SK-N-SH (cell line): ENCODE measurements at regions not wholly inside any gene's neighbourhood (a gene's known extent, or its start where the extent isn't known, plus 50 kb on each side); places are given as distances from the start of the nearest gene placed in this dataset.

Experiments
- CTCF ChIA-PET: fragments of 300-600, 350-600 bp; formaldehyde crosslinking; extraction: SDS; loops from one replicate; lab custom pipeline; 2021; lab: Yijun Ruan, JAX
- POLR2A ChIA-PET: fragments of 350-600 bp; sonication (Branson Sonifier 250); formaldehyde crosslinking; extraction: SDS; loops from one replicate; lab custom pipeline; 2020; ENCODE audit warnings: antibody characterized with exemption, inconsistent platforms; lab: Yijun Ruan, JAX
- DNase-seq: peaks from one replicate; pipeline ENCODE4 v3.0.0; 2012
- H2AFZ ChIP-seq: fragments of 200-600 bp; sonication (generic); 2 replicates; pipeline ENCODE4 v1.8.1; 2016; ENCODE audit warnings: antibody characterized with exemption, mild to moderate bottlenecking, low read depth
- H3F3A ChIP-seq: fragments of 200-600 bp; sonication (generic); replicated peaks from 2 replicates; pipeline ENCODE3; 2016; ENCODE audit warnings: antibody characterized with exemption, mild to moderate bottlenecking; ENCODE audit not compliant: insufficient read depth
- H3K27ac ChIP-seq, 2 experiments: fragments of 200-500 bp in 1 of 2; fragments of 200-600 bp in 1 of 2; sonication (Bioruptor generic) in 1 of 2; sonication (generic), shearing (Covaris generic) in 1 of 2; 2 replicates each; pipeline versions ENCODE4 v1.5.1 to v1.6.1; 2014 to 2016; ENCODE audit warnings: low read depth in 2 of 2, inconsistent platforms in 1 of 2, low read length in 1 of 2, mild to moderate bottlenecking in 1 of 2, mixed read lengths in 1 of 2
- H3K27me3 ChIP-seq: fragments of 200-600 bp; sonication (generic), shearing (Covaris generic); 2 replicates; pipeline ENCODE4 v1.6.1; 2016; ENCODE audit warnings: mixed run types; ENCODE audit not compliant: insufficient read depth
- H3K36me3 ChIP-seq, 2 experiments: fragments of 200-500 bp in 1 of 2; fragments of 200-600 bp in 1 of 2; sonication (Bioruptor generic) in 1 of 2; sonication (generic) in 1 of 2; replicated peaks in 1 of 2; 2 replicates each; pipeline versions ENCODE3 to v1.5.1; 2014 to 2016; ENCODE audit warnings: low read length in 1 of 2, mild to moderate bottlenecking in 1 of 2; ENCODE audit not compliant: insufficient read depth in 2 of 2, control insufficient read depth in 1 of 2
- H3K4me1 ChIP-seq, 2 experiments: fragments of 200-500 bp in 1 of 2; fragments of 200-600 bp in 1 of 2; sonication (Bioruptor generic) in 1 of 2; sonication (generic), shearing (Covaris generic) in 1 of 2; 2 replicates each; pipeline versions ENCODE4 v1.5.1 to v1.6.1; 2014 to 2016; ENCODE audit warnings: low read depth in 1 of 2, low read length in 1 of 2, mixed run types in 1 of 2; ENCODE audit not compliant: insufficient read depth in 2 of 2, control insufficient read depth in 1 of 2
- H3K4me2 ChIP-seq: fragments of 200-600 bp; sonication (generic), shearing (Covaris generic); 2 replicates; pipeline ENCODE4 v1.6.1; 2017; ENCODE audit warnings: mixed run types
- H3K4me3 ChIP-seq, 2 experiments: fragments of 200-500 bp in 1 of 2; fragments of 200-600 bp in 1 of 2; sonication (Bioruptor generic) in 1 of 2; sonication (generic), shearing (Covaris generic) in 1 of 2; 2 replicates each; pipeline versions ENCODE4 v1.5.1 to v1.8.1; 2014 to 2016; ENCODE audit warnings: low read depth in 2 of 2, inconsistent platforms in 1 of 2, low read length in 1 of 2, mild to moderate bottlenecking in 1 of 2, mixed read lengths in 1 of 2, moderate library complexity in 1 of 2
- H3K79me2 ChIP-seq: fragments of 200-600 bp; sonication (generic); 2 replicates; pipeline ENCODE4 v1.8.1; 2017; ENCODE audit warnings: mild to moderate bottlenecking; ENCODE audit not compliant: insufficient read depth
- H3K9ac ChIP-seq: fragments of 200-600 bp; sonication (generic); 2 replicates; pipeline ENCODE4 v1.6.1; 2017; ENCODE audit warnings: mixed run types
- H3K9me2 ChIP-seq: fragments of 200-600 bp; sonication (generic); 2 replicates; pipeline ENCODE4 v1.6.1; 2017; ENCODE audit warnings: mixed run types
- H3K9me3 ChIP-seq: fragments of 200-600 bp; sonication (generic); 2 replicates; pipeline ENCODE4 v1.6.1; 2017; ENCODE audit warnings: mixed run types, mild to moderate bottlenecking, moderate library complexity
- H4K20me1 ChIP-seq: fragments of 200-600 bp; sonication (generic); 2 replicates; pipeline ENCODE4 v1.6.1; 2017; ENCODE audit warnings: mild to moderate bottlenecking, mixed run types; ENCODE audit not compliant: insufficient read depth
- CTCF ChIP-seq: fragments of 200-600 bp; sonication (generic); IDR thresholded peaks from 2 replicates; pipeline ENCODE4 v1.6.1; 2017; ENCODE audit warnings: antibody characterized with exemption, mild to moderate bottlenecking, moderate library complexity
- ELF1 ChIP-seq: IDR thresholded peaks from 2 replicates; pipeline ENCODE4 v1.4.0; 2012
- EZH2phosphoT487 ChIP-seq: fragments of 200-600 bp; sonication (generic); IDR thresholded peaks from 2 replicates; pipeline ENCODE4 v1.6.1; 2017; ENCODE audit warnings: low read depth, mixed run types, mild to moderate bottlenecking, antibody characterized with exemption, moderate library complexity, borderline replicate concordance
- FOSL2 ChIP-seq: IDR thresholded peaks from 2 replicates; pipeline ENCODE4 v1.4.0; 2012; ENCODE audit warnings: low read depth, mild to moderate bottlenecking, moderate library complexity, borderline replicate concordance
- FOXJ3 ChIP-seq: sonication (generic); formaldehyde crosslinking; IDR thresholded peaks from 2 replicates; pipeline ENCODE4 v1.5.1; 2020; ENCODE audit warnings: mild to moderate bottlenecking, missing genetic modification reagents
- IRF3 ChIP-seq: fragments of 150-350 bp; IDR thresholded peaks from 2 replicates; pipeline ENCODE4 v1.6.1; 2016; ENCODE audit warnings: mild to moderate bottlenecking, low read depth, low read length
- NRF1 ChIP-seq: IDR thresholded peaks from 2 replicates; pipeline ENCODE4 v1.6.1; 2012; ENCODE audit warnings: low read depth, mild to moderate bottlenecking, low read length
- SMC3 ChIP-seq: IDR thresholded peaks from 2 replicates; pipeline ENCODE4 v1.6.1; 2012; ENCODE audit warnings: low read depth, low read length, improper control_type of control experiment
- TEAD4 ChIP-seq: IDR thresholded peaks from 2 replicates; pipeline ENCODE4 v1.4.0; 2012; ENCODE audit warnings: mild to moderate bottlenecking, borderline replicate concordance; ENCODE audit not compliant: insufficient read depth
- ZBTB33 ChIP-seq: IDR thresholded peaks from 2 replicates; pipeline ENCODE4 v1.4.0; 2012; ENCODE audit warnings: low read depth, borderline replicate concordance
- WGBS: methylation state at CpG from one replicate; pipeline ENCODE4 v1.1.6; 2017; ENCODE audit warnings: low lambda C conversion rate; 5-methylcytosine and 5-hydroxymethylcytosine counted together
- TF ChIP-seq, protein P1 (sequence below): IDR thresholded peaks from 2 replicates; pipeline ENCODE4; 2012
- TF ChIP-seq, protein P2 (sequence below): IDR thresholded peaks from 2 replicates; pipeline ENCODE4 v1.4.0; 2012; ENCODE audit warnings: low read depth, borderline replicate concordance

DNA sequence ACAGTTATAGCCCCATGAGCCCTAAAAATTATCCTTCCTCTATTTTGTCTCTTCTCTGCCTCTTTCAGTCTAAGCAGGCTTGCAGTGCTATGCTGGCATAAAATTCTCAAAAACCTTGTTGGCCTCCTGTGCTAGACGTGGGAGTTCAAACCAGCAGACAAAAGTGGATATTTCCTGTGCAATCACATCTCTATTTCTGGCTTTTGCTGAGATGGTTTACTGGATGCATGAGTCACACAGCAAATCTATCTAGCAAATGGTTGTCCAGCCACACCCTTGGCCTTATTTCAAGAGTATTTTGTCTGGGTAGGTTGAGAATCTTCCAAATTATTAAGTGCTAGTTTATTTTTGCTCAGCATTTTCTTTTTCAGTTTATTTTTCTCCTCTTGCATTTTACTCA lies 370.8 kb downstream of the CDC14C start:
- Histone ChIP-seq H3K4me2 (no peak overlapping the region), H3K9me3 (no peaks in the 10 kb centered on the region), H4K20me1 (no peaks in the 10 kb centered on the region), H3K9ac (no peak overlapping the region), H3K79me2 (no peaks in the 10 kb centered on the region), H3F3A (no peaks in the 10 kb centered on the region), H3K36me3 (no peaks in the 10 kb centered on the region), H2AFZ (no peak overlapping the region), H3K4me3 (no peak overlapping the region), H3K4me1 (no peaks in the 10 kb centered on the region), H3K9me2 (0 out of 2 replicates have a peak, but pooled peaks cover 7% of the 10 kb centered on the region), H3K27ac (no peak overlapping the region), H3K27me3 (no peaks in the 10 kb centered on the region)
- ChIA-PET CTCF (no interaction called here), POLR2A (no interaction called here)
- WGBS, result 0% methylated on average over 1 of the region's 1 CpG
- no peak for TF ChIP-seq FOXJ3
- no peak for TF ChIP-seq ZBTB33
- TF ChIP-seq TEAD4, result no peak
- TF ChIP-seq, protein P1, sequence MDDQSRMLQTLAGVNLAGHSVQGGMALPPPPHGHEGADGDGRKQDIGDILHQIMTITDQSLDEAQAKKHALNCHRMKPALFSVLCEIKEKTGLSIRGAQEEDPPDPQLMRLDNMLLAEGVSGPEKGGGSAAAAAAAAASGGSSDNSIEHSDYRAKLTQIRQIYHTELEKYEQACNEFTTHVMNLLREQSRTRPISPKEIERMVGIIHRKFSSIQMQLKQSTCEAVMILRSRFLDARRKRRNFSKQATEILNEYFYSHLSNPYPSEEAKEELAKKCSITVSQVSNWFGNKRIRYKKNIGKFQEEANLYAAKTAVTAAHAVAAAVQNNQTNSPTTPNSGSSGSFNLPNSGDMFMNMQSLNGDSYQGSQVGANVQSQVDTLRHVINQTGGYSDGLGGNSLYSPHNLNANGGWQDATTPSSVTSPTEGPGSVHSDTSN, result no peak
- no peak for TF ChIP-seq SMC3
- no peak for TF ChIP-seq CTCF
- TF ChIP-seq IRF3, result no peak
- TF ChIP-seq, protein P2, sequence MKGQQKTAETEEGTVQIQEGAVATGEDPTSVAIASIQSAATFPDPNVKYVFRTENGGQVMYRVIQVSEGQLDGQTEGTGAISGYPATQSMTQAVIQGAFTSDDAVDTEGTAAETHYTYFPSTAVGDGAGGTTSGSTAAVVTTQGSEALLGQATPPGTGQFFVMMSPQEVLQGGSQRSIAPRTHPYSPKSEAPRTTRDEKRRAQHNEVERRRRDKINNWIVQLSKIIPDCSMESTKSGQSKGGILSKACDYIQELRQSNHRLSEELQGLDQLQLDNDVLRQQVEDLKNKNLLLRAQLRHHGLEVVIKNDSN, result no peak
- no peak for TF ChIP-seq FOSL2
- TF ChIP-seq NRF1, result no peak
- TF ChIP-seq EZH2phosphoT487, result no peak
- TF ChIP-seq ELF1, result no peak
- no peak for DNase-seq
